Right kidney (tissue), 1 donor: ENCODE measurements at regions not wholly inside any gene's neighbourhood (a gene's known extent, or its start where the extent isn't known, plus 50 kb on each side); places are given as distances from the start of the nearest gene placed in this dataset.

Source experiments
- DNase-seq: peaks from one replicate; pipeline ENCODE4 v3.0.0-alpha.2; 2016

- no peak for DNase-seq
Measured at GRCh38 chr6:15032015-15032414, 213.9 kb upstream of the JARID2 start.

- no peak for DNase-seq
Measured at GRCh38 chr6:15033850-15034203, 212.0 kb upstream of the JARID2 start.

- peak; percentile 73 for DNase-seq
Measured at GRCh38 chr6:15036690-15037245, 209.1 kb upstream of the JARID2 start.

- no peak for DNase-seq
Measured at GRCh38 chr6:15037253-15037652, 208.6 kb upstream of the JARID2 start.

- DNase-seq: no peak
Measured at GRCh38 chr6:15038013-15038791, 207.7 kb upstream of the JARID2 start.

DNA sequence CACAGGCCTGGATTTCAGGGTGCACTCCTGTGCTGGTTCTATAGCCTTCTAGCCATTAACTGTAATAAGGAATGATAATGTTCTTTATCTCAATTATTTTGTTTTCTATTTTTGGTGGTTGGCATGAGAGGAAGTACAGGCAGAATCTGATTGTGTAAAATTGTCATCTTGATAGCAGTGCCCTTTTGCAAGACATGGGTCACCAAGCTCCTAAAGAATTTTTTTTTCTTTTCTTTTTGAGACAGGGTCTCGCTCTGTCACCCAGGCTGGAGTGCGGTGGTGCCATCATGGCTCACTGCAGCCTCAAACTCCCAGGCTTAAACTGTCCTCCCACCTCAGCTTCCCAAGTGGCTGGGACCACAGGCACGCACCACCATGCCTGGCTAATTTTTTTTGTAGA is 206.7 kb upstream of the JARID2 start:
- no peak for DNase-seq

- no peak for DNase-seq
Measured at GRCh38 chr6:15042938-15043337, 202.9 kb upstream of the JARID2 start.

DNA sequence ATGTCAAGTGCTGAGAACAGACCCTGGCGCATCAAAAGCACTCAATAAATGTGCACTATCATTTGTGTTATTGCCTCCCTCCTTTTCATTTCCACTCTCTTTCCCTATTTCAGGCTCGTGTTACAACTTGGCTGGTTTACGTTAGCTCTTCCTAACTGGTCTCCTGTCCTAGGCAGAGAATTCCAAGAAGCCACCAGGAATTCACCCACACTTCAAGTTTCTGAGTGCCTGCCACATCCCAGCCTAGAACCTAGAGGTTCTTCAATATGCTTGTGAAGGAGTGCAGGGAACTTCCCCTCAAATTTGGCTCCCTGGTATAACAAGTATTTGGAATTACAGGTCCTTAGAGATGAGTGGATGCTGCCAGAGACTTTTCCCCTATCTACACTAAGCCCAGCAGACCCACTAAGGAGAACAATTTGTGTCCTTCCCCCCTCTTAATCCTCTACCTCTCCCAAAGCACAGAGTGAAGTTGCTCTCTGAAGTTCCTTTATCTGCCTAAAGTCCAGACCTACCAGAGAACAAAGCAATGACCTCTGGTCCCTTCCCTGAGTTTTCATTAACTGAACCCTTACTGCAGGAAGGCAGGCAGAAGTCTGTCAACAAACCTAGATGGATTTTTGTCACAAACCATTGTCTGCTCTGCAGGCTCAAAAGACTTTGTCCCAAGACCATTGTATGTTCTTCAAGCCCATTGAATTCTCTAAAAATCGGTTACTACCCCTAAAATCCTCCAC is 201.6 kb upstream of the JARID2 start:
- DNase-seq: no peak

DNA sequence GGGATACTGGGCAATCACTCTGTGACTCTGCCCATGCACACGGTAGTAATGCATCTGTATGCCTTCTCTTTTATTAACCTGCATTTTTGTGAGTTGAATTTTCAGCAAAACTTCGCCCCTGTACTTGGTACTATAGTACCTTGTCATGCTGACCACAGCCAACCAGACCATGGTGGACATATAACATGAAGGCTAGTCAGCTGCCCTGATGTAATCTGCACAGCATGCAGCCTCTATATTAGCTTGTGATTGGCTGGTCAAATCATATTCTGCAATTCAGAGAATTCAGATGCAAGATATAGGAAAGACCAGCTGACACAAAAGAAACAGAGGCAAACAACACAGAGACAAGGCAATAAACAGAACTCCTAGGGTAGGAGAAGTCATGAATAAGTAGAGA is 200.9 kb upstream of the JARID2 start:
- DNase-seq: no peak

DNA sequence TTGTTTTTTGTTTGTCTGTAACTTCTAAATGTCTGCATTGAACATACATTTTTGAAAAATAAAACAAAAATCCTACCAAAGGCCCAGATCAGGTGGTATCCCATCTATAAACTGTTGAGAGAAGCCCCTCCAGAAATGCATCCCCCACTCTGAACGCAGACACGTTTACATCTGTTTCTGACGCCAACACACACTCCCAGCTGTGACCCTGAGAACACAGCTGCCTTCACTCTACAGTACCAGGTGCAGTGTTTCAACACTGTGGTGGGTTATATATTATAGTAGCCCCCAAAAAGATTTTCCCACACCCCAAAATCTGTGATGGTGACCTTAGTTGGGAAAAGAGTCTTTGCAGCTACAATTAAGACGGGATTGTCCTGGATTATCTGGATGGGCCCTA is 199.1 kb upstream of the JARID2 start:
- no peak for DNase-seq

- no peak for DNase-seq
Measured at GRCh38 chr6:15048367-15048766, 197.5 kb upstream of the JARID2 start.

GRCh38 chr6:15058200-15059061 is 187.4 kb upstream of the JARID2 start:
- DNase-seq: no peak

DNA sequence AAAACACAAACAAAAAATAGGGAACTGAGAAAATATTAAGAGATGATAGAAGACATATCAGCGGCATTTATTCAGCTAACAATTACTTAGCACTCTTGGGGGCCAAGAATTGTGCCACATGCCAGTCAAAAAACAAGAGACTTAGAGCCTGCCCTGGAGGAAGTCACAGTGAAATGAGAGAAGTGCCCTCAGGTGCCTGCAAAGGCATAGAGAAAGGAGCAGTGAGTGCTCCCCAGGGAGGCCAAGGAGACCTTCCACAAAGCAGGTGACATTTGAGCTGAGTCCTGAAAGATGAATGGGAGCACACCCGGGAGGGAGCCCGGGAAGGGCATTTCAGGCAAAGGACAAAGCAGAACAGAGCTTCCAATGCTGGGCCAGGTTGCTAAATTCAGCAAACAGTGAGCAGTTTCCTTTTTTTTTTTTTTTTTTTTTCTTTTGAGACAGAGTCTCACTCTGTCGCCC is 184.7 kb upstream of the JARID2 start:
- DNase-seq: no peak

DNA sequence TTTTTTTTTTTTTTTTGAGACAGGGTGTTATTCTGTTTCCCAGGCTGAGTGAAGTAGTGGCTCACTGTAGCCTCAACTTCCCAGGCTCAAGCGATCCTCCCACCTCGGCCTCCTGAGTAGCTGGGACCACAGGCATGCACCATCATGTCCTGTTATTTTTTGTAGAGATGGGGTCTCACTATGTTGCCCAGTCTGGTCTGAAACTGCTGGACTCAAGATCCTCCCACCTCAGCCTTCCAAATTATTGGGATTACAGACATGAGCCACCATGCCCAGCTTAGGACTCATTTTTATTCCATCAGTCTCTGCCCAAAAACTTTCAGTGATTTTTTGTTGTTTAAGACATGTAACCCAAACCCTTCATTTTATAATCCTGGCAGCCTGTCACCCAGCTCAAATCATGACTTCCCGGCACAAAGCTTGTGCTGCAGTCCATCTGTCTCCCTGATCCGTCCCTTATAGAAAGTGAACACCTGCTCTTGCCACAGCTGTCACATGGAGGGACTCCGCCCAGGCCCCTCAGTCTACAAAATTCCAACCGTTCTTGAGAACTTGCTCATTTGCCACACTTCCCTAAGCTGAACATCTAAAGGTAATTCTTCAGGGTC is 183.9 kb upstream of the JARID2 start:
- DNase-seq: no peak

DNA sequence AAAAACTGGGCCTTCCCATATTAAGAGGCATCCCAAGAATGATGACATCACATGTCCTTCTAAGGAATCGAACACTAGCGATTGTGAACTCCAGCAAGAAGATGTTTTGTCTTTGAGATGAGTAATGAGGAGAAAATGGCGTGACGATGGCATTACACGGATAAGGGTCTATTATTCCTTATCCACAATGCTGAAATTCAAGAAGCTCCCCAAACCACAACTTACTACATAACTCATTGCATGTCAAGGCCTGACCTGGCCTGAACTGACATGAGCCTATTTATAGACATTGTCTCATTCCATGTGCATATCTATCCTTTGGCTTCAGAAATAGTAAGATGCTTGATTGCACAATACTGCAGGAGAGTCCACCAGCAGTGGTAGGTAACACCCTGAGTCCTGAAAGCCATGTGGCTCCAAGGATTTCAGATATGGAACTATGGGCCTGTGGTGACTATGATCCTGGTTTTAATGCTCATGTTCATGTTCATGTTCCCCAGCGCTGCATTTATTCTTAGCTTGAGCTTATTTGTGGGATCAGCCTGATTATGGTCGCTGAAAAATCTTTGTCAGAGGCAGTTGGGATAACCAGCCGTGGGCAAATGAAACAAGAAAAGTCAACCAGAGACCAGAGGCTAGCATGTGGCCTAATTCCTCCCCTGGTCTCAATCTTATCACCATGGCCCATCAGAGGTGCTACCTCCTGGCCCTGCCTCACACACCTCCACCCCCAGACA is 183.2 kb upstream of the JARID2 start:
- no peak for DNase-seq

DNA sequence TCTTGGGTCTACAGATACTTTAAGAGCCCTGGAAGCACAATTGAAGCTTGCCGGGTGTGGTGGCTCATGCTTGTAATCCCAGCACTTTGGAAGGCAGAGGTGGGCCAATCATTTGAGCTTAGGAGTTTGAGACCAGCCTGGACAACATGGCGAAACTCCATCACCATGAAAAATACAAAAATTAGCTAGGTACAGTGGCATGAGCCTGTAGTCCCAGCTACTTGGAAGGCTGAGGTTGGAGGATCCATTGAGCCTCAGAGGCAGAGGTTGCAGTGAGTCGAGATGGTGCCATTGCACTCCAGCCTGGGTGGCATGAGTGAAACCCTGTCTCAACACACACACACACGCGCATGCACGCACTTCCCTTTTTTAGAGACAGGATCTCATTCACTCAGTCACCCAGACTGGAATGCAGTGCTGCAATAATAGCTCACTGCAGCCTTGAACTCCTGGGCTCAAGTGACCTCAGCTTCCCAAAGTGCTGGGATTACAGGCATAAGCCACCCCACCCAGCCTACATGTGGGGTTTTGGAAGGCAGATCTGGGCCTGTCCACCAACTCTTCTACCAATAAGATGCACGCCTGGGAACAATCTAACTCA is 182.5 kb upstream of the JARID2 start:
- no peak for DNase-seq

DNA sequence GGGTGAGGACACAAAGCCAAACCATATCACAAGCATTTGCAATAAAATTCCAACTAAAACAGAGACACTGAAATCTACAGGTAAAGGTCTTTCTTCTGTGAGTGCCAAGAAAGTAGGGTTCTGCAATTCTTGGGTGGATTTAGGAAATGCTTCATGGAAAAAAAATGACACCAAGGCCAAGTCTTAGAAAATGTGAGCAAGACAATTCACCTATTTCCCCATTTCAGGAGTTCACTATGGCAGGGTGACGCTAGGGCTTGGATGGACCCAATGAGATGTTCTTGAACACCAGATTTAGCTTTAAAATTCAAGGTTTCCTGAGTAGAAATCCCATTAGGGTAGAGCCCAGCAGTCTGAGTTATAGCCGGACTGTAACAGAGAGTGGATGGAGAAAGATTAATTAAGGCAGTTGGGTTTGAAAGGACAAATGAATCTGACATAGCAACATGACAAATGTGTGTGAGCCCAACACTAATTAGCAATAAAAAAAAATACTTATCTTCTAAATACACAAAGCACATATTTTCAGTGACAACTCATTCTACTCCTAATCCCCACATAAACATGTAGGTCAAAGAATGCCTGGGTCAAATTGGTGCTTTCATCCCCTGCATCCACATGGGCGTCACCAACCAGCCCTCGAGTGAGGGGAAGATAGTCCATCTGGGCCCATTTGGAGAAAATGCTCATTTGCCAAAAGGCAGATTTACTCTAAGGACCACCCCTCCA is 180.4 kb upstream of the JARID2 start:
- no peak for DNase-seq

- DNase-seq: peak; percentile 38
Measured at GRCh38 chr6:15066089-15066758, 179.6 kb upstream of the JARID2 start.

GRCh38 chr6:15073344-15073789 is 172.5 kb upstream of the JARID2 start:
- no peak for DNase-seq
